ENCODE measurements at regions not wholly inside any gene's neighbourhood (a gene's known extent, or its start where the extent isn't known, plus 50 kb on each side); places are given as distances from the start of the nearest gene placed in this dataset.

DNA sequence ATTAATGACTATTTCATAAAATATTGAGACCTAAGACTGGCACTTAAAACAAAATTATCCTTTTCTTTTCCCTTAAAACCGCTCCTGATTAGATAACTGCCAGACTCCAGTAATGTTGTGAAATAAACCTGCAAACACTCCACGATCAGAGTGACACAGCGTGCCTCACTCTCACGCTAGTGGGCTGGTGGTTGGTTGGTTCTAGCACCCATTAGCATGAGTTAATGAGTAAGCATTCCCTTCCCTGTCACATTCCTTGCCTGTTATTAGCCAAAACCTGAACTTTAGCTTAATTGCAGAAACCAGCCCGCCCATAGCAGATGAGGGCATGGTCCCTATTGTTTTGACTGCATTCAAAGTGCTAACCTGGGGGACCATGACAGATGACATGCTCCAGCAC lies 193.4 kb downstream of the CD83 start:
- H3K27ac Mint-ChIP-seq, result peak overlapping the region; percentile 93
- no peaks in the 10 kb centered on the region for H3K36me3 Mint-ChIP-seq (ENCODE audit: insufficient read depth)
- peaks cover 75% of the 10 kb centered on the region for H3K4me1 Mint-ChIP-seq (ENCODE audit: low read depth)
- H3K27me3 Mint-ChIP-seq, result no peaks in the 10 kb centered on the region
- TF ChIP-seq, protein P1, sequence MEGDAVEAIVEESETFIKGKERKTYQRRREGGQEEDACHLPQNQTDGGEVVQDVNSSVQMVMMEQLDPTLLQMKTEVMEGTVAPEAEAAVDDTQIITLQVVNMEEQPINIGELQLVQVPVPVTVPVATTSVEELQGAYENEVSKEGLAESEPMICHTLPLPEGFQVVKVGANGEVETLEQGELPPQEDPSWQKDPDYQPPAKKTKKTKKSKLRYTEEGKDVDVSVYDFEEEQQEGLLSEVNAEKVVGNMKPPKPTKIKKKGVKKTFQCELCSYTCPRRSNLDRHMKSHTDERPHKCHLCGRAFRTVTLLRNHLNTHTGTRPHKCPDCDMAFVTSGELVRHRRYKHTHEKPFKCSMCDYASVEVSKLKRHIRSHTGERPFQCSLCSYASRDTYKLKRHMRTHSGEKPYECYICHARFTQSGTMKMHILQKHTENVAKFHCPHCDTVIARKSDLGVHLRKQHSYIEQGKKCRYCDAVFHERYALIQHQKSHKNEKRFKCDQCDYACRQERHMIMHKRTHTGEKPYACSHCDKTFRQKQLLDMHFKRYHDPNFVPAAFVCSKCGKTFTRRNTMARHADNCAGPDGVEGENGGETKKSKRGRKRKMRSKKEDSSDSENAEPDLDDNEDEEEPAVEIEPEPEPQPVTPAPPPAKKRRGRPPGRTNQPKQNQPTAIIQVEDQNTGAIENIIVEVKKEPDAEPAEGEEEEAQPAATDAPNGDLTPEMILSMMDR (IDR thresholded peaks at IDR 0.05; ENCODE audit: unreplicated experiment), result no peak
- H3K4me3 Mint-ChIP-seq (ENCODE audit: low read depth), result no peak overlapping the region
- H3K9me3 Mint-ChIP-seq (ENCODE audit: low read depth), result no peaks in the 10 kb centered on the region
- DNase-seq (ENCODE audit: low spot score, unreplicated experiment), result no peak

DNA sequence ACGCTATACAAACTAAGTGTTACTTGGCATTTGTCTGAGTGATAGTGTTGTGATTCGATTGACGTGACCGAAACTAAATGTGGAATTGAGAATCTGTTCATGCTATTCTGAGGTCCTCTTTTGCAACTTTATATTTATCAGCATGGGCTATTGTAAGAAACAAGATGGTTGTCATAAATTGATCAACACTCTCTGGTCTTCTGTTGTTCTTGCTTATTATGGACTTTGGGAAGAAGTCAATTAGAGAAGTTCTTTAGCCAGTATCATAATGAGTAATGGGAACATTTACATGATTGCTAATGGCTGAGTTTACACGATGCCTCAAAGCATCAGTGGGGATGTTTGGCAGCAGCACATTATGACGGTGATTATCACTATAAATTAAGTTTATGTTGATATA lies 195.0 kb downstream of the CD83 start:
- Mint-ChIP-seq H3K36me3 (ENCODE audit: insufficient read depth) (no peaks in the 10 kb centered on the region), H3K4me1 (ENCODE audit: low read depth) (peaks cover 77% of the 10 kb centered on the region), H3K27me3 (no peaks in the 10 kb centered on the region), H3K4me3 (ENCODE audit: low read depth) (no peak overlapping the region), H3K9me3 (ENCODE audit: low read depth) (no peaks in the 10 kb centered on the region), H3K27ac (no peak overlapping the region)
- no peak for DNase-seq (ENCODE audit: low spot score, unreplicated experiment)
- TF ChIP-seq, protein P1 (IDR thresholded peaks at IDR 0.05; ENCODE audit: unreplicated experiment), result no peak

DNA sequence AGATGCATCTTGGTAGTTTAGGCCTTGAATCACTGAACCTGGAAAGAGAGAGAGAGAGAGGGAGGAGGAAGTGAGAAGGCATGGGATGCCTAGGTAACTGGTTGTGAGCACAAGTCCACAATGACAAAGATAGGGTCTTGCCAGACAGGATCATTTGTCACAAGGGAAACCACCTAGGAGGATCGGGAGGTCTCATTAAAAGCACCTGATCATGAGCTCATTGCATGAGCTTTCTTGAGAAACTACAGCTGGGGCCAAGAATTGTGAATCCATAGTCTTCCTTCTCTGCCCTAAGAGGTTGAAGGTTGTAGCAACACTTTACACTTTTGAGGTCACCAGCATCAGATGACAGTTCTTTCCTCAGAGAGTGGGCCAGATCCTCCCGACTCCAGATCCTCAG lies 195.7 kb downstream of the CD83 start:
- Mint-ChIP-seq H3K4me1 (ENCODE audit: low read depth) (peaks cover 77% of the 10 kb centered on the region), H3K27ac (no peak overlapping the region), H3K36me3 (ENCODE audit: insufficient read depth) (no peaks in the 10 kb centered on the region), H3K4me3 (ENCODE audit: low read depth) (no peak overlapping the region), H3K9me3 (ENCODE audit: low read depth) (no peaks in the 10 kb centered on the region), H3K27me3 (no peaks in the 10 kb centered on the region)
- DNase-seq (ENCODE audit: low spot score, unreplicated experiment), result no peak
- TF ChIP-seq, protein P1 (IDR thresholded peaks at IDR 0.05; ENCODE audit: unreplicated experiment), result no peak

DNA sequence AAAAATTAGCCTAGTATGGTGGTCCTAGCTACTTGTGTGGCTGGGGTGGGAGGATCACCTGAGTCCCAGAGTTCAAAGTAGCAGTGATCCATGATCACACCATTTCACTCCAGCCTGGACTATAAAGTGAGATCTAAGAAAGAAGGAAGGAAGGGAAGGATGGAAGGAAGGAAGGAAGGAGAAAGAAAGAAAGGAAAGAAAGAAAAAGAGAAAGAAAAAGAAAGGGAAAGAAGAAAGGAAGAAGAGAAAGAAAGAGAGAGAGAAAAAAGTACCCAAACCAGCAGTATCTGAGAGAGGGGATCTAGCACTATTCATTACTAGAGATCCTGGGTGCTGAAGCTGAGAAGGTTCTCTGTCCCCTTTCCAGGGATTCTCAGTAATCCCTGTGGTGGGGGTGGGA lies 197.8 kb downstream of the CD83 start:
- no peaks in the 10 kb centered on the region for H3K27me3 Mint-ChIP-seq
- TF ChIP-seq, protein P1 (IDR thresholded peaks at IDR 0.05; ENCODE audit: unreplicated experiment), result no peak
- DNase-seq (ENCODE audit: low spot score, unreplicated experiment), result no peak
- H3K36me3 Mint-ChIP-seq (ENCODE audit: insufficient read depth), result no peaks in the 10 kb centered on the region
- peak overlapping the region; percentile 95 for H3K27ac Mint-ChIP-seq
- H3K4me3 Mint-ChIP-seq (ENCODE audit: low read depth), result no peak overlapping the region
- no peaks in the 10 kb centered on the region for H3K9me3 Mint-ChIP-seq (ENCODE audit: low read depth)
- peaks cover 81% of the 10 kb centered on the region for H3K4me1 Mint-ChIP-seq (ENCODE audit: low read depth)

DNA sequence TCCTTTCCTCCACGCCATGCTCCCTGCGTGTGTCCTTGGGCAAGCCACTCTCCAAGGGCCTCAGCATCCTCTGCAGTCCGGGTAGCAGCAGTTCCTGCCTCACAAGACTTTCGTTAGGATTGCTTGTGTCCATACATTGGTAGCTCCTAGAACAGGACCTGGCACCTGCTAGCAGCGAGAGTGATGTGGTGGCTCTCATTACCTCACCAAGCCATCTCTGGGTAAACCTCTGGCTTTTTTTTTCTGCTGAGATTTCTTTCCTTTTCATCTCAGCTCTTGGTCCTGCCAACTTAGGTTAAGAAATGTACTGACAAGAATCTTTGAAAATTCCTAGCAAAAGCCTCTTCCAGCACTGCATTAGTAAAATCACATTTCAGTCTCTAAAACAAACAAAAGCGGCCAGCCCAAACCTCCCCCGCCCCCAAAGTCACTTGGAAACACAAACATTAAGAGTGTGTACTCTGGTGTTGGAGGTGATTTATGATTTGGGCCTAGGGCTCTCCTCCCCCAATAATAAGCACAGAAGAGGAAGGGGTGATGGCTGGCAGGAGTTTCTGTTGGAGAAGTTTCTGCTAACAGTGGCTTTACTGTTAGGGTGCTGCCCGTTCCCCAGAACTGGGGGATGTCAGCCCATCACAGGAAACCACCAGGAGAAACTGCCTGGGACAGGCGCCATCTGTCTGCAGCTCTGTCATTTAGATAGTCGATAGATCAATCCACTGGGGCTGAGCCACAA lies 199.2 kb downstream of the CD83 start:
- H3K4me3 Mint-ChIP-seq (ENCODE audit: low read depth), result peak overlapping the region; percentile 34
- TF ChIP-seq, protein P1 (IDR thresholded peaks at IDR 0.05; ENCODE audit: unreplicated experiment), result peak; percentile 7
- H3K9me3 Mint-ChIP-seq (ENCODE audit: low read depth), result no peaks in the 10 kb centered on the region
- H3K27me3 Mint-ChIP-seq, result no peaks in the 10 kb centered on the region
- H3K27ac Mint-ChIP-seq, result peak overlapping the region; percentile 95
- H3K36me3 Mint-ChIP-seq (ENCODE audit: insufficient read depth), result no peaks in the 10 kb centered on the region
- H3K4me1 Mint-ChIP-seq (ENCODE audit: low read depth), result peaks cover 77% of the 10 kb centered on the region
- no peak for DNase-seq (ENCODE audit: low spot score, unreplicated experiment)

Data from progenitor cell of endocrine pancreas (in vitro differentiated cells).